Transverse colon (tissue), 4 donors: ENCODE measurements at regions not wholly inside any gene's neighbourhood (a gene's known extent, or its start where the extent isn't known, plus 50 kb on each side); places are given as distances from the start of the nearest gene placed in this dataset.

Experiments
- DNase-seq: peaks from one replicate; pipeline ENCODE4 v3.0.0-alpha.2; 2019
- H3K27ac ChIP-seq, 4 donors: fragments of 200-600 bp; sonication (generic); 2 replicates each; pipeline ENCODE4 v1.5.1; 2016 to 2018; ENCODE audit warnings: inconsistent platforms in 4 of 4
- H3K27me3 ChIP-seq: fragments of 200-600 bp; sonication (generic); 2 replicates; pipeline ENCODE4 v1.5.1; 2017; ENCODE audit warnings: inconsistent platforms
- H3K36me3 ChIP-seq, 4 donors: fragments of 200-600 bp; sonication (generic); 2 replicates each; pipeline ENCODE4 v1.5.1; 2017 to 2019; ENCODE audit warnings: inconsistent platforms in 4 of 4
- H3K4me1 ChIP-seq, 4 donors: fragments of 200-600 bp; sonication (generic); 2 replicates each; pipeline ENCODE4 v1.5.1; 2017 to 2020; ENCODE audit warnings: inconsistent platforms in 4 of 4
- H3K4me3 ChIP-seq, 4 donors: fragments of 200-600 bp; sonication (generic); 1 replicate in 1 of 4; 2 replicates in 3 of 4; pipeline versions ENCODE4 v1.5.1 to v1.6.1; 2017 to 2019; ENCODE audit warnings: inconsistent platforms in 4 of 4
- H3K9me3 ChIP-seq, 2 donors: fragments of 200-600 bp; sonication (generic); 2 replicates each; pipeline ENCODE4 v1.5.1; 2017 to 2019; ENCODE audit warnings: inconsistent platforms in 2 of 2
- EP300 ChIP-seq: sonication (generic); formaldehyde crosslinking; IDR thresholded peaks from one replicate; pipeline ENCODE4 v1.6.1; 2017; ENCODE audit warnings: antibody characterized with exemption, low read depth
- POLR2A ChIP-seq: fragments of 450-650 bp; IDR thresholded peaks from one replicate; pipeline ENCODE4 v1.6.1; 2016; ENCODE audit warnings: antibody characterized with exemption, mild to moderate bottlenecking, moderate library complexity
- POLR2AphosphoS5 ChIP-seq, 3 donors: sonication (generic); formaldehyde crosslinking; IDR thresholded peaks; one replicate each; pipeline ENCODE4 v1.6.1; 2016; ENCODE audit warnings: antibody characterized with exemption in 3 of 3
- WGBS, 2 donors: methylation state at CpG; one replicate each; pipeline ENCODE4 v1.1.5; 2018; ENCODE audit warnings: low coverage in 1 of 2; 5-methylcytosine and 5-hydroxymethylcytosine counted together
- in situ Hi-C, 4 donors: fragments of 200-750 bp; cut with MboI; loops; one replicate each; pipeline versions ENCODE4 v1.15.0 to v1.15.1; 2017; ENCODE audit warnings: low sequenced_read_pairs in 3 of 4, low pct_ligation_motif_present in 1 of 4, low pct_unique_long_range_greater_than_20kb in 1 of 4
- intact Hi-C: fragments of 100-400 bp; cut with DNase I; formaldehyde crosslinking; loops from one replicate; pipeline ENCODE4 v1.15.1; 2023; ENCODE audit warnings: low total_unique reads
- TF ChIP-seq, protein P1 (sequence below), 5 experiments: fragments of 200-600 bp in 3 of 5; fragments of 450-650 bp in 2 of 5; sonication (generic) in 3 of 5; IDR thresholded peaks; 1 replicate in 2 of 5; 2 replicates in 3 of 5; pipeline ENCODE4 v1.5.1; 2016 to 2017; ENCODE audit warnings: antibody characterized with exemption in 5 of 5, inconsistent platforms in 3 of 5, mild to moderate bottlenecking in 2 of 5, moderate library complexity in 1 of 5

DNA sequence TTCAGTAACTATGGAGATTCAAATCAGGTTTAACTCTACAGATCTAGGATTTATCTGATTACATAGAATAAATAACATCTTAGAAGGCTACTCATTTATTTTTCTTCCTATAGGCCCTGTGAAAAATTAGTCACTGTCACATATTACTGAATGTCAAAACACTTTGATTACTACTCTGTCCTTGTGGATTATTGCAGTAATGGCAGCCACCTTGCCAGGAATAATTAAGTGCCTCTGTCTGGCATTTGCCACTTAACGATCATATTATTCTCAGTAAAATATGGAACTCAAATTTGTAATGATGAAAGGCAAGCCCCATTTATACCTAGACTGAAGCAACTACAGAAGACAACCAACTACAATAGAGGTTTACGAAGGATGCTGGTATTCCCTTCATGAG lies 596.3 kb upstream of the ARPP21 start:
- no peak for DNase-seq
- WGBS, 2 donors = 91% methylated on average over 1 to 2 of the region's 2 CpGs
- intact Hi-C loops = no loop called here
- Histone ChIP-seq H3K27ac (no peak overlapping the region), H3K36me3 (no peaks in the 10 kb centered on the region), H3K4me1 (peaks cover 0 to 4% (median 0%) of the 10 kb centered on the region in 4 donors), H3K4me3 (no peak overlapping the region), H3K9me3 (no peaks in the 10 kb centered on the region), H3K27me3 (no peaks in the 10 kb centered on the region)
- TF ChIP-seq POLR2AphosphoS5 (IDR thresholded peaks at IDR 0.05) (no peak), POLR2A (no peak), EP300 (no peak)
- TF ChIP-seq, protein P1, sequence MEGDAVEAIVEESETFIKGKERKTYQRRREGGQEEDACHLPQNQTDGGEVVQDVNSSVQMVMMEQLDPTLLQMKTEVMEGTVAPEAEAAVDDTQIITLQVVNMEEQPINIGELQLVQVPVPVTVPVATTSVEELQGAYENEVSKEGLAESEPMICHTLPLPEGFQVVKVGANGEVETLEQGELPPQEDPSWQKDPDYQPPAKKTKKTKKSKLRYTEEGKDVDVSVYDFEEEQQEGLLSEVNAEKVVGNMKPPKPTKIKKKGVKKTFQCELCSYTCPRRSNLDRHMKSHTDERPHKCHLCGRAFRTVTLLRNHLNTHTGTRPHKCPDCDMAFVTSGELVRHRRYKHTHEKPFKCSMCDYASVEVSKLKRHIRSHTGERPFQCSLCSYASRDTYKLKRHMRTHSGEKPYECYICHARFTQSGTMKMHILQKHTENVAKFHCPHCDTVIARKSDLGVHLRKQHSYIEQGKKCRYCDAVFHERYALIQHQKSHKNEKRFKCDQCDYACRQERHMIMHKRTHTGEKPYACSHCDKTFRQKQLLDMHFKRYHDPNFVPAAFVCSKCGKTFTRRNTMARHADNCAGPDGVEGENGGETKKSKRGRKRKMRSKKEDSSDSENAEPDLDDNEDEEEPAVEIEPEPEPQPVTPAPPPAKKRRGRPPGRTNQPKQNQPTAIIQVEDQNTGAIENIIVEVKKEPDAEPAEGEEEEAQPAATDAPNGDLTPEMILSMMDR (IDR thresholded peaks at IDR 0.05) = no peak
- in situ Hi-C loops = no loop called here

DNA sequence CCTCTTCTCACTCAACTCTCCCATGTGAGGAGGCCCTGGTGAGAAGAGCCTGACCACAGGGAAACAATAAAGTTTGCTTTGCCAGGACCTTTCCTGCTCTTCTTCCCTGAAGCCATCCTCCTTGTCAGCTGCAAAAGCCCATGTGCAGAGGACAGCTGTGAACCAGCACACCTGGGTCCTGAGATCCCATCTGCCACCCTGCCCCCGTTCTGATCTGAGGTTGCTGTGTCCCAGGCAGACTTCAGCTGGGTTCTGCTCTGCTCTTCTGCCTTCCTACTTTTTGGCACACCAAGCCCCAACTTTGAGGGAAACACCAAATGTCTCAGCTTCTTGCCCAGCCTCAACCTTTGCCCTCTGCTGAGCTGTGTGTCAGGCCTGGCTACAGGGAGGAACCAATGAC lies 595.1 kb upstream of the ARPP21 start:
- in situ Hi-C loops (no loop called here), intact Hi-C loops (no loop called here)
- Histone ChIP-seq H3K4me3 (no peak overlapping the region), H3K27me3 (no peaks in the 10 kb centered on the region), H3K36me3 (no peaks in the 10 kb centered on the region), H3K9me3 (no peaks in the 10 kb centered on the region), H3K27ac (no peak overlapping the region), H3K4me1 (peaks cover 0 to 4% (median 0%) of the 10 kb centered on the region in 4 donors)
- TF ChIP-seq EP300 (no peak), POLR2AphosphoS5 (IDR thresholded peaks at IDR 0.05) (no peak), POLR2A (no peak)
- TF ChIP-seq, protein P1 (IDR thresholded peaks at IDR 0.05) = no peak
- 92% methylated on average over 1 of the region's 1 CpG; no CpG with 5 or more reads in 1 of the 2 donors for WGBS, 2 donors
- DNase-seq = no peak

DNA sequence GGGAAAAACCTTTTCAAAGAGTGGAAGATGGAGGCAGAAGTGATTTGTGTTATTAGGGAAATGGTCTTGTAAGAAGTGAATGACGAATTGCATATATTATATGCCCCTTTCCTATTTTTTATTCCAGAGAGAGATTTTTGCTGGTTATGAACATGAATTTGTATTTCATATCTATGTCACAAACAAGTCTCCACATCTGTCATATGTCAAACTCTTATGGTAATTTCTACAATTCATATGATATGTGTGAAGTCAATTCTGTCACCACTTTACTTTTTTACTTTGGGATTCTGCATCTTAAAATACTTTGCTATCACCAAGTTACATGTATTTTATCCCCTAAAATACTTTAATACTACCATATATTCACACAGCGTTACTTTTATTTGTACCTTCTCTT lies 594.2 kb upstream of the ARPP21 start:
- H3K4me3 ChIP-seq = no peak overlapping the region
- no peak for DNase-seq
- in situ Hi-C loops = no loop called here
- H3K36me3 ChIP-seq = no peaks in the 10 kb centered on the region
- intact Hi-C loops = no loop called here
- H3K9me3 ChIP-seq = no peaks in the 10 kb centered on the region
- no peaks in the 10 kb centered on the region for H3K27me3 ChIP-seq
- H3K27ac ChIP-seq = no peak overlapping the region
- TF ChIP-seq POLR2A (no peak), POLR2AphosphoS5 (IDR thresholded peaks at IDR 0.05) (no peak)
- TF ChIP-seq, protein P1 (IDR thresholded peaks at IDR 0.05) = no peak
- H3K4me1 ChIP-seq = peaks cover 0 to 4% (median 0%) of the 10 kb centered on the region in 4 donors
- 85 to 88% methylated on average over 2 of the region's 2 CpGs for WGBS, 2 donors

DNA sequence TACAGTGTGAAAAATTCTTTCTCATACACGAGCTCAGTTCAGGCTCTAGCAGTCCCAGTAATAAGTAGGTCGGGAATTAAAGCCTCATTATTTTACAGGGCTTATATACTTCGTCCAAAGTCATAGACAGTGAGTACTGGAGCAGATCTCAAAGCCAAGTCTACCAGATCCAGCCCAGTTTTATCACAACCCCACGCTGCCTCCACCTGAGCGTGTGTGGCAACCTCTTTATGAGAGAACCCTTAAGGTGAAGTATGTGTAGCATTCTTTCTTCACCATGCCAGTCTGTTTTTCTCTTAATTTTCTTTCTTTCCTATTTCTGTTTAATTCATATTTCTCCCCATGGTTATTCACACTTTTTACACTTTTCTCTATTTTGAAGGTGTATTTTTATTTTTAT lies 574.6 kb upstream of the ARPP21 start:
- H3K27ac ChIP-seq = no peak overlapping the region
- H3K4me1 ChIP-seq = peaks cover 0 to 13% (median 0%) of the 10 kb centered on the region in 4 donors
- H3K27me3 ChIP-seq = no peaks in the 10 kb centered on the region
- H3K4me3 ChIP-seq = no peak overlapping the region
- in situ Hi-C loops = no loop called here
- TF ChIP-seq POLR2AphosphoS5 (IDR thresholded peaks at IDR 0.05) = no peak
- no peak for TF ChIP-seq POLR2A
- no peak for TF ChIP-seq EP300
- TF ChIP-seq, protein P1 (IDR thresholded peaks at IDR 0.05) = no peak
- intact Hi-C loops = no loop called here
- DNase-seq = no peak
- WGBS, 2 donors = 62 to 86% methylated on average over 4 to 5 of the region's 5 CpGs
- no peaks in the 10 kb centered on the region for H3K36me3 ChIP-seq
- H3K9me3 ChIP-seq = no peaks in the 10 kb centered on the region
